ENCODE measurements at regions not wholly inside any gene's neighbourhood (a gene's known extent, or its start where the extent isn't known, plus 50 kb on each side); places are given as distances from the start of the nearest gene placed in this dataset.

DNA sequence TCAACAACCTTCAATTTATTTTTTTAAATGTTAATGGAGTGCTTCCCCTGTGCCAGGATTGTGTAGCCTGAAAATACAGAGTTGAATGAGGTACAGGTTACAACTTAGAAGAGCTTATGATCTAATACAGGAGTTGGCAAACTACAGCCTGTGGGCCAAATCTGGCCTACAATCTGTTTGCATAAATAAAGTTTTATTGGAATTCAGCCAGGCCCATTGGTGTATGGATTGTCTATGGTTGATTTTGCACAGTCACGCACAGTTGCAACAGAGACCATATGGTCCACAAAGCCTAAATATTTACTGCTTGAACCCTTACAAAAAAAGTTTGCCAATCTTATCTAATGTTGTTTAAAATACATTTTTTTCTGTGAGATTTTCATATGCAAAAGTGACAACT is 177.3 kb upstream of the CCN2 start:
- TF ChIP-seq, protein P1, sequence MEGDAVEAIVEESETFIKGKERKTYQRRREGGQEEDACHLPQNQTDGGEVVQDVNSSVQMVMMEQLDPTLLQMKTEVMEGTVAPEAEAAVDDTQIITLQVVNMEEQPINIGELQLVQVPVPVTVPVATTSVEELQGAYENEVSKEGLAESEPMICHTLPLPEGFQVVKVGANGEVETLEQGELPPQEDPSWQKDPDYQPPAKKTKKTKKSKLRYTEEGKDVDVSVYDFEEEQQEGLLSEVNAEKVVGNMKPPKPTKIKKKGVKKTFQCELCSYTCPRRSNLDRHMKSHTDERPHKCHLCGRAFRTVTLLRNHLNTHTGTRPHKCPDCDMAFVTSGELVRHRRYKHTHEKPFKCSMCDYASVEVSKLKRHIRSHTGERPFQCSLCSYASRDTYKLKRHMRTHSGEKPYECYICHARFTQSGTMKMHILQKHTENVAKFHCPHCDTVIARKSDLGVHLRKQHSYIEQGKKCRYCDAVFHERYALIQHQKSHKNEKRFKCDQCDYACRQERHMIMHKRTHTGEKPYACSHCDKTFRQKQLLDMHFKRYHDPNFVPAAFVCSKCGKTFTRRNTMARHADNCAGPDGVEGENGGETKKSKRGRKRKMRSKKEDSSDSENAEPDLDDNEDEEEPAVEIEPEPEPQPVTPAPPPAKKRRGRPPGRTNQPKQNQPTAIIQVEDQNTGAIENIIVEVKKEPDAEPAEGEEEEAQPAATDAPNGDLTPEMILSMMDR (IDR thresholded peaks at IDR 0.05) = no peak
- no peak for TF ChIP-seq POLR2A (IDR thresholded peaks at IDR 0.05)
- H3K27ac ChIP-seq = no peak overlapping the region
- no peaks in the 10 kb centered on the region for H3K9me3 ChIP-seq
- H3K27me3 ChIP-seq = no peaks in the 10 kb centered on the region
- peaks cover 0 to 3% (median 0%) of the 10 kb centered on the region in 4 donors for H3K4me1 ChIP-seq
- no peak overlapping the region for H3K4me3 ChIP-seq
- no peak for DNase-seq
- H3K36me3 ChIP-seq = no peaks in the 10 kb centered on the region

DNA sequence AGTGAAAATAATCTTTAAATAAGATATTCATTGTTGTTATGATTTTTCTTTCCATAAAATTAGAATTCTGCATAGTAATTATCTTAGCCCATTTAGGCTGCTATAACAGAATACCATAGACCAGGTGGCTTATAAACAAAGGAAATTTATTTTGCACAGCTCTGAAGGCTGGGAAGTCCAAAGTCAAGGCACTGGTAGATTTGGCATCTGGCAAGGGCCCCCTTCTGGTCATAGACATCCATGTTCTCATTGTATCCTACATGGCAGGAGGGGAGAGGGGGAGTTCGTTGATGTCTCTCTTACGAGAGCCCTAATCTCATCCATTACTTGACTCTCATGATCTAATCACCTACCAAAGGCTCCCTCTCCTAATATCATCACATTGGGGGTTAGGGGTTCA is 175.0 kb upstream of the CCN2 start:
- Histone ChIP-seq H3K27ac (no peak overlapping the region), H3K4me1 (no peaks in the 10 kb centered on the region), H3K36me3 (no peaks in the 10 kb centered on the region), H3K9me3 (no peaks in the 10 kb centered on the region), H3K27me3 (no peaks in the 10 kb centered on the region), H3K4me3 (no peak overlapping the region)
- no peak for DNase-seq
- TF ChIP-seq POLR2A (IDR thresholded peaks at IDR 0.05) = no peak
- TF ChIP-seq, protein P1 (IDR thresholded peaks at IDR 0.05) = no peak

DNA sequence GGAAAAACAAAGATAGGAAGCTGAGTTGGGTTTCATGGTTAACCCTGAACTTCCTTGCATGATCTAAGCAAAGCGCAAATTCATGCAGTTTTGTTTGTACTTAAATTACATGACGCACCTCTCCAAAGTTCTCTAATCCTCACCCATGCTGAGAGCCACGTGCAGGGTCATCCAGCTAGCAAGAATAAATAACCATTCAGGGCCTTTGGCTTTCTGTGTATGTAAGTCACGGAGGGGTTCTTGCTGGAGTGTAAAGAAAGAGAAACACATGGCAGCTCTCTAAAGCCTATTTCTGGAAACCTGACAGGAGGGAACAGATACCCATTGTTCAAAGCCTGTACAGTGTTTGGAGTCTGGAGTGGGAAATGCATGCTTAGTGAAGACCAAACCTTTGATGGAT is 171.7 kb upstream of the CCN2 start:
- DNase-seq = no peak
- Histone ChIP-seq H3K36me3 (no peaks in the 10 kb centered on the region), H3K4me3 (no peak overlapping the region), H3K4me1 (no peaks in the 10 kb centered on the region), H3K27me3 (no peaks in the 10 kb centered on the region), H3K9me3 (no peaks in the 10 kb centered on the region), H3K27ac (no peak overlapping the region)
- TF ChIP-seq POLR2A (IDR thresholded peaks at IDR 0.05) = no peak

DNA sequence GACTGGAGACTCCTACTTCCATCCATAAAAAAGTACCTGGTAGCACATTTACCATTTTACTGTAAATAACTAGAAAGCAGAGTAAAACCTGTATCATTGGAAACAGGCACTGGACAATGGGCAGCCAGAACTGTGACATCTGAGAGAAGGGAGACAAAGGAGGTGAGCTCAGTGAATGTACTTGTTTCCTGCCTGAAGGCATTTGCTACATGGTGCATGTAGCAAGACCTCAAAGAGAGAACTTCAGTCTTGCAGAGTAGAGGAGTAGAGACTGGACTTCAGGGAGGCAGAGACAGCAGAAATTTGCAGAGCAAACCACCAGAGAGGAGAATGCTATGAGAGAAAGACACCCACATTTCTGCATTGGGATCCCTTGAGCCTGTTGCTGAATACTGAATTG is 171.0 kb upstream of the CCN2 start:
- TF ChIP-seq POLR2A (IDR thresholded peaks at IDR 0.05) = no peak
- TF ChIP-seq, protein P1 (IDR thresholded peaks at IDR 0.05) = no peak
- Histone ChIP-seq H3K27me3 (no peaks in the 10 kb centered on the region), H3K4me1 (no peaks in the 10 kb centered on the region), H3K9me3 (no peaks in the 10 kb centered on the region), H3K4me3 (no peak overlapping the region), H3K36me3 (no peaks in the 10 kb centered on the region), H3K27ac (no peak overlapping the region)
- no peak for DNase-seq

DNA sequence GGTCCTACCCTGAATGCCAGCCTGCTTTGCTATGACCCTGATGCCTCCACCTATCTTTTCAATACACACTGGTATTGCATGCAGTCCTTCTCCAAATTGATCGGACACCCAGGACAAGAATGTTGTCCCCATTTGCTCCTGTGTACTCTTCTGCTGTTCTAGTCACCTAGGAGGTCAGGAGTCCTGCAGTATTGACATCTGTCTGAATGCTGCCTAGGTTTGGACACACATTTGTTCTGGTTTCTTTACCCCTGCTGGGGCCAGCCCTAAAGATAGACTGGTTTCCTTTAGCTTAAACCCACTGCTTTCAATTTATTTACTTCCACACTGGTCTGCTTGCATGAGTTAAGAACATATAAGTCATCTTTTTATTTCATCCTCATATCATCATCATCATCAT is 167.0 kb upstream of the CCN2 start:
- H3K4me3 ChIP-seq = no peak overlapping the region
- H3K27me3 ChIP-seq = no peaks in the 10 kb centered on the region
- no peak for TF ChIP-seq POLR2A (IDR thresholded peaks at IDR 0.05)
- TF ChIP-seq, protein P1 (IDR thresholded peaks at IDR 0.05) = no peak
- no peaks in the 10 kb centered on the region for H3K9me3 ChIP-seq
- no peak for DNase-seq
- H3K4me1 ChIP-seq = no peaks in the 10 kb centered on the region
- H3K27ac ChIP-seq = no peak overlapping the region
- no peaks in the 10 kb centered on the region for H3K36me3 ChIP-seq

DNA sequence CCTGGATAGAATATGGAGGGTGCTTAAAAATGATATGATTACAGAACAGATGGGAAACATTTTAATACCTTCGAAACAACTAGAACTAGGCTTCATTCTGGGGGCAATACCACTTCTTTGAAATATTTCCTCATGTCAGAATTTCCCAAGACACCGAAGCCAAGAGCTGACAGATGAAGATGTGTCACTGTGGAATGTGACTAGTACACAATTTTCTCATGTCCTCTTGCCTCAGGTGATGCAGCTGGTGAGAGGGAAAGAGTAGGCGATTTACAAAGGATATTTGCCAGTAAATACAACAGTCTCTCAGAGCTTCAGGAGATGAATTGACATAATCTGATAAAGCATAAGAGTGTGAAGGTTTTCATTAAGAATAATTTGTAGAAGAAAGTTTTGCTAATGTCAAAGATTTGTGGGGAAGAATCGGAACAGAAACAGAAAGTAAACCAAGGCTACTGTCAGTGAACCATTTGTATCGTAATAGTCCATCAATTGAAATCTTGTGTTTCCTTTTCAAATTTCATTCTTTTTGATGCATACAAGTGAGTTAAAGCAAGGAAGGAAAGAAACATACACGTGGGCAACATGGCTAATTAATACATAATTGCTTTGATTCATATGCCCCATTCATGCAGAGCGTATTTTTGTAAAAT is 164.7 kb upstream of the CCN2 start:
- no peak for DNase-seq
- TF ChIP-seq POLR2A (IDR thresholded peaks at IDR 0.05) = no peak
- TF ChIP-seq, protein P1 (IDR thresholded peaks at IDR 0.05) = no peak
- peak overlapping the region in 2 of 4 donors; percentile 6 to 14 for H3K4me3 ChIP-seq
- H3K9me3 ChIP-seq = no peaks in the 10 kb centered on the region
- H3K4me1 ChIP-seq = no peaks in the 10 kb centered on the region
- no peaks in the 10 kb centered on the region for H3K36me3 ChIP-seq
- peak overlapping the region in 2 of 4 donors; percentile 22 to 55 for H3K27ac ChIP-seq
- no peaks in the 10 kb centered on the region for H3K27me3 ChIP-seq

All from Peyer's patch (tissue), 4 donors.